PC-9 (cell line): ENCODE measurements at regions not wholly inside any gene's neighbourhood (a gene's known extent, or its start where the extent isn't known, plus 50 kb on each side); places are given as distances from the start of the nearest gene placed in this dataset.

Source experiments
- EZH2 ChIP-seq: fragments of 200-600 bp; sonication (generic); IDR thresholded peaks from 2 replicates; pipeline ENCODE4 v1.8.0; 2017; ENCODE audit warnings: antibody characterized with exemption, low read depth
- TF ChIP-seq, protein P1 (sequence below): fragments of 200-600 bp; sonication (generic); conservative IDR thresholded peaks from 2 replicates; pipeline ENCODE4 v1.6.1; 2017; ENCODE audit warnings: mixed run types, antibody characterized with exemption, mild to moderate bottlenecking, moderate library complexity

DNA sequence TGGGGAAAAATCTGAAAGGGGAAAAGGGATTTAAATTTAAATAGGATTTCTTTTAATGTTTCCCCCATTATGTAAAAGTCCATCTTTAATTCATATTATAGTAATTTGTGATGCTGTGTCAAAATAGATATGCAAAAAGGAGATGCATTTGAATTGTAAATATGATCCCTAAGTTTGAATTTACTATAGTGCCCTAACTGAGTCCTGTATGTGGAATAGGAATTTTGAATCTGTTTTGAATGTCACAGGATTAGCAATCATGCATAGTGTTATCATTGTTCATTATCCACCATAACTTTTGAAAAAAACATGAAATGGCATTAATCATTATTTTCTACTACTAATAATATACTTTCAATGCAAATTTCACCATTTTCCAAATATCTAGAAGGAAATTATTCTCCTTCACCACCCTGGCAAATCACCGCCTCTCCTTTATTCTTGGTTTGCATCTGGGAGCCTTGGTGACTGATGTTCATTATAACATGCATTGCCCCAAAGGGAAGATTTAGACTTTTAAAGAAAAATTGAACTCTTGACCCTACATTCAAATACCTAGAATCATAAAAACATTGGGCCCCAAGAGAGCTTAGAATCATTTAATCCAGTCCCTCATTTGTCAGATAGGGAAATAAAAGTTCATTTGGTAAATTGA lies 341.5 kb upstream of the TMPO start:
- no peak for TF ChIP-seq EZH2
- TF ChIP-seq, protein P1, sequence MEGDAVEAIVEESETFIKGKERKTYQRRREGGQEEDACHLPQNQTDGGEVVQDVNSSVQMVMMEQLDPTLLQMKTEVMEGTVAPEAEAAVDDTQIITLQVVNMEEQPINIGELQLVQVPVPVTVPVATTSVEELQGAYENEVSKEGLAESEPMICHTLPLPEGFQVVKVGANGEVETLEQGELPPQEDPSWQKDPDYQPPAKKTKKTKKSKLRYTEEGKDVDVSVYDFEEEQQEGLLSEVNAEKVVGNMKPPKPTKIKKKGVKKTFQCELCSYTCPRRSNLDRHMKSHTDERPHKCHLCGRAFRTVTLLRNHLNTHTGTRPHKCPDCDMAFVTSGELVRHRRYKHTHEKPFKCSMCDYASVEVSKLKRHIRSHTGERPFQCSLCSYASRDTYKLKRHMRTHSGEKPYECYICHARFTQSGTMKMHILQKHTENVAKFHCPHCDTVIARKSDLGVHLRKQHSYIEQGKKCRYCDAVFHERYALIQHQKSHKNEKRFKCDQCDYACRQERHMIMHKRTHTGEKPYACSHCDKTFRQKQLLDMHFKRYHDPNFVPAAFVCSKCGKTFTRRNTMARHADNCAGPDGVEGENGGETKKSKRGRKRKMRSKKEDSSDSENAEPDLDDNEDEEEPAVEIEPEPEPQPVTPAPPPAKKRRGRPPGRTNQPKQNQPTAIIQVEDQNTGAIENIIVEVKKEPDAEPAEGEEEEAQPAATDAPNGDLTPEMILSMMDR = no peak
